ENCODE measurements at regions not wholly inside any gene's neighbourhood (a gene's known extent, or its start where the extent isn't known, plus 50 kb on each side); places are given as distances from the start of the nearest gene placed in this dataset.

DNA sequence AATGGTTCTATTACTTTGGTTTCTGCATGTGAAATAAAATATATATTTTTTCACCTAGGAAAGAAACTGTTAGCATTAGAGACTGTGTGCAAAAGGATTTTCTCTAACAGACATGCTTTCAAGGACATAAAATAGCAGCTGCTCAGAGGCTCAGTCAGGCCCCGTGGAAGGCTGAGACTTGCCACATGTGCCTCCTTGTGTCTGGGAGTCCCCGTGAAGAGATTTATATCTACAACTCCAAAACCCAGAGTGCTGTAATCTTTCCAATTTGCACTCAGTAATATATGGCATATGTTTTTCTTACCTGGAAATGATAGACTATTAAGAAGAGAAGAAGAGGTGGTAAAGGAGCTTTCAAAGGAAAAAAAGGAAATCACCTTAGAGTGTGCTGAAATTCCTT lies 371.6 kb upstream of the OBI1 start:
- no peak for DNase-seq (ENCODE audit: low read depth)
- TF ChIP-seq, protein P1, sequence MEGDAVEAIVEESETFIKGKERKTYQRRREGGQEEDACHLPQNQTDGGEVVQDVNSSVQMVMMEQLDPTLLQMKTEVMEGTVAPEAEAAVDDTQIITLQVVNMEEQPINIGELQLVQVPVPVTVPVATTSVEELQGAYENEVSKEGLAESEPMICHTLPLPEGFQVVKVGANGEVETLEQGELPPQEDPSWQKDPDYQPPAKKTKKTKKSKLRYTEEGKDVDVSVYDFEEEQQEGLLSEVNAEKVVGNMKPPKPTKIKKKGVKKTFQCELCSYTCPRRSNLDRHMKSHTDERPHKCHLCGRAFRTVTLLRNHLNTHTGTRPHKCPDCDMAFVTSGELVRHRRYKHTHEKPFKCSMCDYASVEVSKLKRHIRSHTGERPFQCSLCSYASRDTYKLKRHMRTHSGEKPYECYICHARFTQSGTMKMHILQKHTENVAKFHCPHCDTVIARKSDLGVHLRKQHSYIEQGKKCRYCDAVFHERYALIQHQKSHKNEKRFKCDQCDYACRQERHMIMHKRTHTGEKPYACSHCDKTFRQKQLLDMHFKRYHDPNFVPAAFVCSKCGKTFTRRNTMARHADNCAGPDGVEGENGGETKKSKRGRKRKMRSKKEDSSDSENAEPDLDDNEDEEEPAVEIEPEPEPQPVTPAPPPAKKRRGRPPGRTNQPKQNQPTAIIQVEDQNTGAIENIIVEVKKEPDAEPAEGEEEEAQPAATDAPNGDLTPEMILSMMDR (conservative IDR thresholded peaks at IDR 0.05; ENCODE audit: low read depth, low read length), result no peak
- no peak overlapping the region for H3K4me3 ChIP-seq (ENCODE audit: low read length)

DNA sequence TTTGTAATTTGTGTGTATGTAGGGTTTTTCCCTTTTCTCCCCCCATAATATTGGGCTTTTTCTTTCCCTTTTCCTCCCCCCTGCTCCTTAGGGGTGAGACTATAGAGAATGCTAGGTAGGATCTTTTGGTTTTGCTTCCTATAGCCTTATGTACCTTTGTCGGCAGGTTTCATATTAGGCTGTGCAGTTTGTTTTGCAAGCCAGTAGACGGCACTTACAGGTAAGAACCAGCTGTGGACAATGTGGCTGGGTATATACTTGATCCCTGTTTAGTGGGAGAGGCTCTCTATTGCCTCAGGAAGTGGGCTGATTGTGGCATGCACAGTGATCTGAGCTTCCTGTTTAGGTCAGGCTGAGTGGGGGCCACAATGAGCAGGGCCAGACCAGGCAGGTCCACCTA lies 359.2 kb upstream of the OBI1 start:
- TF ChIP-seq, protein P1 (conservative IDR thresholded peaks at IDR 0.05; ENCODE audit: low read depth, low read length), result peak; percentile 1
- no peak overlapping the region for H3K4me3 ChIP-seq (ENCODE audit: low read length)
- DNase-seq (ENCODE audit: low read depth), result no peak

DNA sequence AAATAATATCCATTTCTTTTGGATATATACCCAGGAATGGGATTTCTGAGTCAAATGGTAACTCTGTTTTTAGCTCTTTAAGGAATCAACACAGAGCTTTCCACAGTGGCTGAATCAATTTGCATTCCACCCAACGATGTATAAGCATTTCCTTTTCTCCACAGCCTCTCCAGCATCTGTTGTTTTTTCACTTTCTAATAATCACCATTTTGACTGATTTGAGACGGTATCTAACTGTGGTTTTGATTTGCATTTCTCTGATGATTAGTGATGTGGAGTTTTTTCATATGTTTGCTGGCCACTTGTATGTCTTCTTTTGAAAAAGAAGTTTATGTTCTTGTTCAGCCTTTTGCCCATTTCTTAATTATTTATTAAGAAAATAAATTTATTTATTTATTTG lies 352.2 kb upstream of the OBI1 start:
- no peak overlapping the region for H3K4me3 ChIP-seq (ENCODE audit: low read length)
- DNase-seq (ENCODE audit: low read depth), result no peak
- TF ChIP-seq, protein P1 (conservative IDR thresholded peaks at IDR 0.05; ENCODE audit: low read depth, low read length), result no peak

DNA sequence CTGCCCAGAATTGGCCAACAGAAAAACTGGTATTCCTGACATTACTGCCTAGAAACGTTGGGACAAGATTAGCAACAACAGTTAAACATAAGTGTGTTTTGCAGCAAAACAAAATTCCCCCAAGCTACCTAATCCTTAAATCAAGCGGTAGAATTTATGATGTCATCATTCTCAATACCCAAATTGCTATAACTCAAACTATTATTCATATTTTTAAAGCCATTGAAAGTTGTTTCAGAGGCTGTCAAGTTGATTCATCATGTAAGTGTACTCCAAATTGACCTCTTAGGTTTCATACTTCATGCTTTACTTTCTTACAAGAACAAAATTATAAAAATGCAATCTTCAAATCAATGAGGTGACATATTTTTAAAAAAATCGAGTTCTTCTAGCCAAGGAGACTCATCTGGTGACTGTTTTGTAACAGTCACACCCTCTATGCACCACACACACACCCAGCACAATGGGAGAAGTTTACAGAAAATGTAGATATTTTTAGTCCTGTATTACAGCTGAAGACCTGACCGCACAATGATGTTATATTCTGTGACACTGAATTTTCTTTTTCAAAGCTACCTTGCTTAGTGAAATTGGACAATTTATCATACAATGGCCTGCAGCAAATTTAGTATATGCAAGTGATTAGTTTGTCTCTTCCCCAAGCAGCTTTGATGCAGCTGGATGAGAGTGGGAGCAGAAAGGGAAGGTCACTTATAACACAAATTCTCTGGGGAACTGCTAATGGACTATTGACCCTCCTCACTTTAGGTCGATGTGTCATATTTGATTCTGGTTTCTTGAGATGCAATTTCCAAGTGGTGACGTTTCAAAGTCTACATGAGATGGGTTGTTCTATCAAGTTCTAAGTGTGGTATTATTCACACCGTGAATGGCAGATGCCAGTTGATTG lies 345.3 kb upstream of the OBI1 start:
- TF ChIP-seq, protein P1 (conservative IDR thresholded peaks at IDR 0.05; ENCODE audit: low read depth, low read length), result no peak
- DNase-seq (ENCODE audit: low read depth), result no peak
- H3K4me3 ChIP-seq (ENCODE audit: low read length), result no peak overlapping the region

DNA sequence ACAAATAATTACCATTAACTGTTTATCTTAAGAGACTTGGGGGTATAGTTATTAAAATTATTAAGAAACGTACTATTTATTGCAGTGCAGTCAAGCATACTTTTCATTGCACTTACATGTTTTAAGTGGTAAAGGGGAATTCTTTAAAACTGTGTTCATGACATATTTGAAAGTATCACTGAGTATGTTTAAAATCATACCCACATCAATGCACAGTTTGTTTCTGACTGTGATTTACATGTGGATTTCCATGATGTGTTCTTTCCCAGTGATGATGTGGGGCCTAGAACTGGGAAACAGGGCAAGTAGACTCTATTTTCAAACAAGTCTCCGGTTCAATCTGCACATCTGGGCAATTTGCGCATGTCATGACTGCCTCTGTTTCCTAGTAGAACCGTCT lies 340.5 kb upstream of the OBI1 start:
- no peak overlapping the region for H3K4me3 ChIP-seq (ENCODE audit: low read length)
- no peak for DNase-seq (ENCODE audit: low read depth)
- TF ChIP-seq, protein P1 (conservative IDR thresholded peaks at IDR 0.05; ENCODE audit: low read depth, low read length), result no peak

DNA sequence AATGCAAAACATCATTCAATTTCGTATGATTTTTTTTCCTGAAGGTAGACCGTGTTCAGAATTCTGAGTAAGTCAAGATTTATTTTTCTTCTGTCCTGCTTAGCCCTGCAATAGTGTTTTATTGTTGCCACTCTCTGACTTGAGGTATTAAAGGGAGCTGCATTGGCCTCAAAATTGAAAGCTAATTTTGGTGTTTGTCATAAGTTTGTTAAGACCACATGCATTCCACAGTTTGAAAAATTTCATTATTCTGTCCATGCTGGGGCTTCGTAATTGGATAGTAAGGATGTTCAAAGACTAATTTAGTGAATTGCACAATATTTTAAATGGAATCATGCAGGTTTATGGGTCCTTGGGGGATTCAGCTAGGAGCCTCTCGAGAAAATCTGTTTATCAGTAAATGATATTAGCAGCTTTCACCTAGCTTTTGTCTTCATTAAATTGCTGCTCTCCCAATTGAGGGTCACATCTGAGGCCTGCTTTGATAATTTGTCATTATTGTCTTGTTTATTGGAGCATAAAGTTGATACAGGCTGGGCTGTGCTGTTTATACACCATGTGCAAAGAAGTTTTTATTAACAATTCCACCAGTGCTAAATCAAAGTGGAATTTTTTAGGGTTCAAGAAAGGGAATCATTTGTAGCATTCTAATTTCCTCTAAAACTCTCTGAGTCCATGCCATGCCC lies 339.8 kb upstream of the OBI1 start:
- TF ChIP-seq, protein P1 (conservative IDR thresholded peaks at IDR 0.05; ENCODE audit: low read depth, low read length), result no peak
- no peak for DNase-seq (ENCODE audit: low read depth)
- H3K4me3 ChIP-seq (ENCODE audit: low read length), result no peak overlapping the region

Data from retinal pigment epithelial cell (primary cell).